SIG-M5 treated with dmso at 0.1 percent for 504 hours (cell line): ENCODE measurements at regions not wholly inside any gene's neighbourhood (a gene's known extent, or its start where the extent isn't known, plus 50 kb on each side); places are given as distances from the start of the nearest gene placed in this dataset.

Source experiments
- DNase-seq: peaks from one replicate; lab custom pipeline; 2025; ENCODE audit not compliant: unreplicated experiment; lab: John Stamatoyannopoulos, UW

GRCh38 chr3:87045473-87045872 lies 54.5 kb upstream of the VGLL3 start:
- DNase-seq, result no peak

GRCh38 chr3:87044846-87045245 lies 53.9 kb upstream of the VGLL3 start:
- no peak for DNase-seq

- DNase-seq, result no peak
These were observed 53.5 kb upstream of the VGLL3 start for GRCh38 chr3:87044409-87044808.

GRCh38 chr3:87041191-87041590 lies 50.2 kb upstream of the VGLL3 start:
- DNase-seq, result no peak
